ENCODE measurements at regions not wholly inside any gene's neighbourhood (a gene's known extent, or its start where the extent isn't known, plus 50 kb on each side); places are given as distances from the start of the nearest gene placed in this dataset.

- no peak for TF ChIP-seq CTCF (IDR thresholded peaks at IDR 0.05; ENCODE audit: low read depth, low read length)
- H3K4me3 ChIP-seq (replicated peaks in 1 of 2; ENCODE audit: low read depth in 2 of 2, low read length in 2 of 2), result no peak overlapping the region
- no peak for DNase-seq (ENCODE audit: low read depth in 2 of 2)
These were observed 216.4 kb upstream of the GJB5 start for GRCh38 chr1:34538481-34538880.

- no peak for DNase-seq (ENCODE audit: low read depth in 2 of 2)
- no peak for TF ChIP-seq CTCF (IDR thresholded peaks at IDR 0.05; ENCODE audit: low read depth, low read length)
- no peak overlapping the region for H3K4me3 ChIP-seq (replicated peaks in 1 of 2; ENCODE audit: low read depth in 2 of 2, low read length in 2 of 2)
These were observed 207.7 kb upstream of the GJB5 start for GRCh38 chr1:34547046-34547674.

GRCh38 chr1:34549199-34549598 lies 205.6 kb upstream of the GJB5 start:
- H3K4me3 ChIP-seq (replicated peaks in 1 of 2; ENCODE audit: low read depth in 2 of 2, low read length in 2 of 2), result no peak overlapping the region
- no peak for DNase-seq (ENCODE audit: low read depth in 2 of 2)
- no peak for TF ChIP-seq CTCF (IDR thresholded peaks at IDR 0.05; ENCODE audit: low read depth, low read length)

GRCh38 chr1:34578306-34578705 lies 176.5 kb upstream of the GJB5 start:
- no peak for TF ChIP-seq CTCF (IDR thresholded peaks at IDR 0.05; ENCODE audit: low read depth, low read length)
- H3K4me3 ChIP-seq (replicated peaks in 1 of 2; ENCODE audit: low read depth in 2 of 2, low read length in 2 of 2), result no peak overlapping the region
- no peak for DNase-seq (ENCODE audit: low read depth in 2 of 2)

- TF ChIP-seq CTCF (IDR thresholded peaks at IDR 0.05; ENCODE audit: low read depth, low read length), result no peak
- DNase-seq (ENCODE audit: low read depth in 2 of 2), result no peak
- H3K4me3 ChIP-seq (replicated peaks in 1 of 2; ENCODE audit: low read depth in 2 of 2, low read length in 2 of 2), result no peak overlapping the region
These were observed 172.5 kb upstream of the GJB5 start for GRCh38 chr1:34582356-34582755.

GRCh38 chr1:34587761-34588160 lies 167.1 kb upstream of the GJB5 start:
- DNase-seq (ENCODE audit: low read depth in 2 of 2), result no peak
- no peak for TF ChIP-seq CTCF (IDR thresholded peaks at IDR 0.05; ENCODE audit: low read depth, low read length)
- H3K4me3 ChIP-seq (replicated peaks in 1 of 2; ENCODE audit: low read depth in 2 of 2, low read length in 2 of 2), result no peak overlapping the region

GRCh38 chr1:34590211-34590623 lies 164.6 kb upstream of the GJB5 start:
- TF ChIP-seq CTCF (IDR thresholded peaks at IDR 0.05; ENCODE audit: low read depth, low read length), result no peak
- no peak for DNase-seq (ENCODE audit: low read depth in 2 of 2)
- no peak overlapping the region for H3K4me3 ChIP-seq (replicated peaks in 1 of 2; ENCODE audit: low read depth in 2 of 2, low read length in 2 of 2)

All from cardiac fibroblast (primary cell).